ENCODE measurements at regions not wholly inside any gene's neighbourhood (a gene's known extent, or its start where the extent isn't known, plus 50 kb on each side); places are given as distances from the start of the nearest gene placed in this dataset.
A peak's percentile ranks its signal among the peaks of the same experiment; 100 is the strongest.

DNA sequence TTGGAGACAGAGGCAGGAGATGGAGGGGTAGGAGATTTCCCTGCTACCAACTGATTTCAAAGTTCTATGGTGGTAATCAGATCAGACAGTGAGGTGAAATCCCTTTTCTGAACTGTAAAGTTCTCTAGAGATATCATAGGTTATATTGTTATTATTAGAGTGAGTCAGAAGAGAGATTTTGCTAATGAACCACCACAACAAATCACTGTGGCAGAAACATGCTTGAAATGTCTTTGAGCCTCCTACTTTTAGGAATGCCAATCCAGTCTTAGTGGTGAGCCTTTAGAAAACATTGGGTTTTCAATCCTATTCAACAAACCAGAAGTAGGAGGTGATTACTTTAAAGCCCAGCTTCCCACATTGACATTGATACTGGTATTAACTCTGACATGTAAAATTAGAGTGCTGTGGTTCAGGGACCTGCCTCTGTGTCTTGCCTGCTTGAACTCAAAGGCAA, 136.7 kb upstream of the CNR1 start:
- DNase-seq, result no peak

DNA sequence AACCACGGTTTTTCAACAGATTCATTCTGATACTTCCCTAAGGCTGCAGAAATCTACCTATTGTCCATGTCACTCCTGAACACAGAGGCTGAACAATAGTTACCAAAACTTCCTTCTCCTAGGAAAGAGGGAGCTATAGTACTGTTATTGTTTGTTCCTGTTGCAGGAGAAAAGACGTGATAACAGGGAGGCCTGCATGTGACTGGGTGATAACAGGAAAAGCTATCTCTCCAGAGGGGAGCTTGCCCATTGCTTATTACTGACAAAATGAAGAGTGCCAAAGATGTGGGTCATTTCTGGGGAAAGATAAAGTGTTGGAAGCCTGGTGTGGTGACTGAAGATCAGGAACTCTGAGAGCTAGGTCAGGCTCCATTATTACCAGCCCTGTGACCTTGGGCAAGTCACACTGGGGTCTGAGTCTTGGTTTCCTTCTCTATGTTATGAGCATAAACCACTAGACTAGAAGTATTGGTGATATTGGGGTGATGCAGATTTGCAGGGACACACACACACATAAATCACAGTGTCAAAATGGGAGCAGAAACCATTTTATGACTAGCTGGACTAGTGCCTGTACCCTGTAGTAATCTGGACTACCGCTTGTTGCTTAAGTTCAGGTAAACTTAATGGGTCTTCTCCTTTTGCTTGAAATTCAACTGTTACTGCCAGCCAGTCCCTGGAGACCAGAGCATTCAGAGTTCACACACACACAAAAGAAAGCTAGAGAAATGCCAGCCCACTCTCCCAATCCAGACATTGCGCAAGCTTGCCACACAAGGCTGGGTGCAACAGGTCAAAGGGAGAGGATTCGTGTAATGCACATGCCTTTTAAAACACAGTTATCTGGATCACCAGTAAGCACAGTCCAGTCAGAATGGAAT, 136.0 kb upstream of the CNR1 start:
- DNase-seq, result no peak

DNA sequence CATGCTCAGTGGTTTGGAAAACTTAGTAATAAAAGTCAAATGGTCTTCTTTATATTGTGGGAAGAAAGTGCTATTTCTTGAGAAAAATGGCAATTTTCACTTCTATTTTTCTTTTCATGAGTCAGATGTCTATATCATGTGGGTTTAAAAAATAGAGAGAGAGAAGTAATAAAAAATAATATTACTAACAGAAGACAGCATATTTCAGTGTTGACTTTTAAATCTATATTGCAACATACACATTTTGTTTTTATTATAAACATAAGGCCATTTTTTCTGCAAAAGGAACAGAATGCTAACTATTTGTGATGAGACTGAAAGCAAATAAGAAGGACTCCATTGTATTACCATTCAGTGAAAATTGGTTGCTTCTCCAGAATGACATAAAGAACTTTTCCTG, 135.1 kb upstream of the CNR1 start:
- DNase-seq, result no peak

DNA sequence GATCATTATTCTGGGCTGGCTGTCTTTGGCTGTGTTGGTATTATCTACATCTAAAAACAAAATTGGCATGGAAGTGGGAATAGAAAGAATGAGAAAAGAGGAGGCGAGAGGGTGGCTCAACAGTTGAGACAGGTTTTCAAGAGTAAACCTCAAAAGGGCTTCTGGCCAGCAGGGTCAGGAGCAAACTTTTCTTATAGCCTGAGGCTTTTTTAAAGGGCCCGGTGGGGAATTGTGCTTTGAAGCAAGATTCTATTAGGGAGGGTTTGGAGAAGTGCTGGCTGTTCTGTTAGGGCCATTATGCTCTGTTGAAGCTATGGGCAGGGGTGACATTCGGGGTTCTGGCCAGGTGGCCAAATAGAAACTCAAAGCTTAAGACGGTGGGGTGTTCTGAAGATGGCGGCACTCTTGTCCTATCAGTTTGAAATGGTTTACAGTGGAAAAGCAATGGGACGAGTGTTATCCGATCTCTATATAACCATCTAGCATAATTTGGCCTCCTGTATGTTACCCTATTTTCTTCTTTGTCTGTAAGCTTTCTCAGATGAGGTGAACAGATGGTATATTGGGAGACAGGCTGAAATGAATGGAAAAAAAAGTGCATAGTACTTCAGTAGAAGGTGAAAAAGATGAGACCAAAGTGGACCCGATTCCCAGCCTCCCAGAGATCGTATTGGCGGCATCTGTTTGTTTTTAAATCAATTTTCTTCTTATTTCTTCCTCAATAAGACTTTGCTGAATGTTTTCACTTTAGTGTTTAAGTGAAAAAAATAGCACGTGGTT, 132.1 kb upstream of the CNR1 start:
- DNase-seq, result peak in 1 of 2 experiments; percentile 36

DNA sequence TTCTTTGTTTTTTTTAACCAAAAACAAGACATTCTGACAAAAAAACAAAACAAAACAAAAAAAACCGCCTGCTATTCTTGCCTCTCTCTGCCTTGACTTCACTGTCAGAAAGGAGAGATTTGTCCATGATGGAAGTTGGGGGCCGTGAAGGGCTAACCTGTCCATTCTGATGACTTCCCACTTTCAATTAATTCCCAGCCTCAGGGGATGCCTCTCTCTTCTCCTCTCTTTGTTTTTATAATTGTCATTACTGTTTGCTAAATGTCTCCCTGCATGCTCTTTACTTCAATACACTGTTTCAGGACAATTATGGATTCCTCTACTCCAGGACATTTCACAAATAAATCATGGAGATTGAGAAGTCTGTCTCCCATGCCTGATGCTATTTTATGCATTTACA, 130.5 kb upstream of the CNR1 start:
- no peak for DNase-seq

- DNase-seq, result no peak
Observed at GRCh38 chr6:88295663-88296062, 129.5 kb upstream of the CNR1 start.

DNA sequence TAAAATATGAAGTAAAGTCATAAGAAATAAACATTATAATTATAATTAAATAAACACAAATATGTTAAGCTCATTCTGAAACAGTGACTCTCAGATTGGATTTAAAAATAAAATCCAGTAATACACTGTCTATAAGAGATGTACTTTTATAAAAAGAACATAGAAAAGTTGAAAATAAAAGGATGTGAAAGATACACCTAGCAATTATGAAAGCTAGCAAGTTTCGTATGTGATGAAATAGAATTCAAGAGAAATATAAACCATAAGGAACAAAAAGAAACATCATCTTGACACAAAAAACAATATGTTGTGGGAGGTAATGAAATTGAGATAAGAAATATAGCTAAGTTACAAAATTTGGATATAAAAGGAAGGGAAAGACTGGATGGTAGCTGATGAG, 128.6 kb upstream of the CNR1 start:
- no peak for DNase-seq

DNA sequence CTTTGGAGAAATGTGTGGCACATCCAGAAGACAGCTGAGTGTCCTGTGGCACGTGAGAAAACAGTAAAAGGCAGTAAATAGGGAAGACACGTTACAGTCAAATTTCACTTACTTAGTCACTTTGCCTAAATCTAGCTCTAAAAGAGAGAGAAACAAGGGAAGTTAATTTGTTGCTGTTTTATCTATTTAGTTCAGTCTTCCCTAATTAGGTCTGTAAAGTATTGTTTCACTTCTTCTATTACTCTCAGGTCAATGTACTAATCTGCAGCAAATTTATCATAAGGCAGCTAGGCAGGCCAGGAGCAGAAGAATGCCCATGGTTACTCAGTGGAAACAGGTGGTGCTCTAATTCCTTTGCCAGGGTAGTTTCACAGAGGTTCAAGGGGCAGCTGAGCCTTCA, 124.3 kb upstream of the CNR1 start:
- DNase-seq, result no peak

DNA sequence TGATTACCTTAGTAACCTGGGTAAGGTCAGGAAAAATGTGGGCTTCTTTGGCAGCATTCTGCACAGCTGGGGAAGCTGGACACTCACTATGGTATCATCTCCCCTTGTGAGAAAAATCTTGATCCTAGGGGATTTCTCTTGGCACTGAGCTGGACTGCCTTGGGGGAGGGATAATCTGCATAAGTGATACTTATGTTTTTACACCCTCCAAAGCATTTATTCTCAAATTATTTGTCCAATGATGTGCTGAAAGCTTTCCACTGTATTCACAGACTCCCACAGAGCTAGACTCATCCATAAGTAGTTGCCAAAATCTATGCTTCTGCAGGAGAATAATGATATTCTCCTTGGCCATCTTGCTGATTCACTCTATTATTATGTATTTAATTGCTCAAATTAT, 121.5 kb upstream of the CNR1 start:
- DNase-seq, result no peak

- no peak for DNase-seq
Observed at GRCh38 chr6:88276331-88276730, 110.2 kb upstream of the CNR1 start.

GRCh38 chr6:88268508-88268907, 102.4 kb upstream of the CNR1 start:
- no peak for DNase-seq

GRCh38 chr6:88266126-88266525, 100.0 kb upstream of the CNR1 start:
- no peak for DNase-seq

- no peak for DNase-seq
Observed at GRCh38 chr6:88263591-88263990, 97.4 kb upstream of the CNR1 start.

GRCh38 chr6:88262332-88262731, 96.2 kb upstream of the CNR1 start:
- DNase-seq, result no peak

- peak; percentile 87 to 91 for DNase-seq
Observed at GRCh38 chr6:88251301-88251700, 85.2 kb upstream of the CNR1 start.

DNA sequence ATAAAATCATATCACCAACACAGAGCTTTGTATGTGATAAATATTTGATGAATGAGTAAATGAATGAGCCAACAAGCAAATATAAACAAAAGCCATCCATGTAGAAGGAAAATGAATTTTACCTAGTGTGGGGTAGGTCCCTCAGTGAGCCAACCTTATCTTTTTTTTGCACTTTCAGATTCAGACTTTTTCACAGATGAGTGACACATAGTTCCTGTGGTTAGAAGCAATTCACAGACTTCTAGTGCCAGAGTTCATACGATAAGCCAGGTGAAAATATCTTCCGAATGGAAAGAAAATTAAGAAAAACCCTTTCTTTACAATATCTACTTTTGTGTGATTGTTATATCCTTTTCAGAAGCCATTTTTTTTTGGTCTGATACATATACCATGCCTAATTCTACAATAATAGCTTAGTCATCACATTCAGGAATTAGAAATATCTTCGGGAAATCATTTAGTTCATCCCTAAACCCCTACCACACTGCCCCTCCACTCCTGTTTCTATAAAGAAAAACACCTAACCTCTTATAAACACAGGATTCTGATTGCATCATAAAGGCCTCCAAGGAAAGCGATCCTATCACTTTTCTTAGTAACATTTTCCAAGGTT, 82.7 kb upstream of the CNR1 start:
- no peak for DNase-seq

GRCh38 chr6:88246654-88247053, 80.5 kb upstream of the CNR1 start:
- DNase-seq, result peak; percentile 57 to 88

DNA sequence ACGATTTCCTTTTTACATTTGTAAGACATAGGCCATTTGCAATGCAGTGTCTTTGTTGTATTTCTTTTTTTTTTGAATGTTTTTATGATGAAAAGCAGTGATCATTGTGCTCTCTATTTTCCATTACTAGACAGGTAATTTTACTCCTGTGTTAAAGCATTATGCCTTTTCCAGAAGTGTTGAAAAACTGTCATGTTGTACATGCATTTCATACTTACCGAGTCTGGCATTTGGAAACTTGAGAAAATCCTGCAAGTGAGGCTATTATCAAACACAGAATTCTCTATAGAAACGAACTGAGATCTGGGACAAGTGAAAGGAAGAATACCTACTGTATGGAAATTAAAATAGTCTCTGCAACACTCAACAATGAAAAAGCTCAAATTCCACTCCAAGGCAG, 78.6 kb upstream of the CNR1 start:
- no peak for DNase-seq

- peak; percentile 68 to 94 for DNase-seq
Observed at GRCh38 chr6:88238901-88239300, 72.8 kb upstream of the CNR1 start.

DNA sequence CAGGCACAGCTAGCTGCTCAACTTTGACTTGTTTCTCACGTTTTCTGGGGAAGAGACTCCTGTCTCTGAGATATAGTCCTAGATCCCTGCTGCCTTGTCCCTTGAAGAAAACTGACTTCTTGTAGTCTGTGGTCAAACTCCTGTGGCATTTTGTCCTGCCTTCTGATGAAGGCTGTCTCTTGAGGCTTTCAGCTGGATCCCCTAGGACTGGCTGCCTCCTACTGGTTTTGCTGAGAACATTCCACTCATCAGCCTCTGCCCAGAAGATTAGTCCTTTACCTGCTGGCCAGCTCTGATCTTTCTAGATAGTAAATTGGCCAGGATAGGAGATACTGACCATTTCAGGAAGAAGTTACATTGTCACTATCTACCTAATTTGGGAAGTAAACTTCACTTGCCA, 71.9 kb upstream of the CNR1 start:
- DNase-seq, result peak in 1 of 2 experiments; percentile 41

DNA sequence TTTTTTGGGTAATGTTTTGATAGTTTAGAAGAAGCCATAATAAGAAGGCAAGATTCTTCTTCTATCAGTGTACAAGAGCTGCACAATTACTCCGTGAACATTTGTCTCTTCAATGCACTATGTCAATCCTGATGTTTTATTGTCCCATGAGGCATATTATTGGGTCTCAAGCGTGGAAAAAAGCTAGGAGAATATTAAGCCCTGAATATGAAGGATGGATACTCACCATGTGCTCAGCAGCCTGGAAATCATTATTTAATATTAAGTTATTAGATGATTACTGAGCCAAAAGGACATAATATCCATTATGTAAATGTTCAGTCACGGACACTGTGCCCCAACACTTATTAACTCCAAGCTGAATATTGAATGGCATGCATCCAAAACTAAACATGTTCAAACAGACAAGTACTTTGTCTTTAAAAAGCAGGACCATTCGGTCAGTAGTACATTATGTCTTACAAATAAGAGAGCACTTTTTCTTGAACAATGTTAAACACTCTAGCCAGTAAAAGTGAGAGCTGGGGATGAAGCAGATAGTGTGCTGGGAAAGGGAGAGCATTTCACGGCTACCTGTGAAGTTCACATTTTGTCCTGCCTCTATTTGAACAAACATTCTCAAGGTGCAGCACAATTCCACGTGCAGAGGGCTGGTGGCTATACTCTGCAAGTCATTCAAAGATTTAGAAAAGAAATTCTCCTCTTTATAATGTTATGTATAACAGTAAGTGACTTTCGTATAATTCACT, 70.6 kb upstream of the CNR1 start:
- no peak for DNase-seq

GRCh38 chr6:88232753-88233152, 66.6 kb upstream of the CNR1 start:
- no peak for DNase-seq

DNA sequence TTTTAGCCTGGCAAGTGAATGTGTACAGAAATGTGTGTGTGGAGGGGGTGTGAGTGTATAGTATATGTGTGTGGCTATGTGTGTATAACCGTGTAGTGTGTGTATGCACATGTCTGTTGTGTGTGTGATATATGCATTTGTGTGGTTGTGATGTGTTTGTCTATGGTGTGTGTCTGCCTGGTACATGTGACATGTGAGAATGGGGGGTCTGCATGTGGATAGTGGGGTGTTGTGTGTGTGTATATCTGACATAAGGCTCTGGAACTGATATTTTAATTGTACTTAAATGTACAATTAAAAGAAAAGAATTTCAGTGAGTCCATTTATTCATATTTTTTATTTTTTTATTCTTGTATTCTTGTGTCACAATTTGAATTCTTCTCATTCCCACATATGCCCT, 57.2 kb upstream of the CNR1 start:
- DNase-seq, result no peak
